ENCODE measurements at regions not wholly inside any gene's neighbourhood (a gene's known extent, or its start where the extent isn't known, plus 50 kb on each side); places are given as distances from the start of the nearest gene placed in this dataset.
"Not testable (repeated sequence)": the region's sequence is repeated elsewhere in the genome, so short reads cannot be mapped to it uniquely, and the experiment has no call there.

DNA sequence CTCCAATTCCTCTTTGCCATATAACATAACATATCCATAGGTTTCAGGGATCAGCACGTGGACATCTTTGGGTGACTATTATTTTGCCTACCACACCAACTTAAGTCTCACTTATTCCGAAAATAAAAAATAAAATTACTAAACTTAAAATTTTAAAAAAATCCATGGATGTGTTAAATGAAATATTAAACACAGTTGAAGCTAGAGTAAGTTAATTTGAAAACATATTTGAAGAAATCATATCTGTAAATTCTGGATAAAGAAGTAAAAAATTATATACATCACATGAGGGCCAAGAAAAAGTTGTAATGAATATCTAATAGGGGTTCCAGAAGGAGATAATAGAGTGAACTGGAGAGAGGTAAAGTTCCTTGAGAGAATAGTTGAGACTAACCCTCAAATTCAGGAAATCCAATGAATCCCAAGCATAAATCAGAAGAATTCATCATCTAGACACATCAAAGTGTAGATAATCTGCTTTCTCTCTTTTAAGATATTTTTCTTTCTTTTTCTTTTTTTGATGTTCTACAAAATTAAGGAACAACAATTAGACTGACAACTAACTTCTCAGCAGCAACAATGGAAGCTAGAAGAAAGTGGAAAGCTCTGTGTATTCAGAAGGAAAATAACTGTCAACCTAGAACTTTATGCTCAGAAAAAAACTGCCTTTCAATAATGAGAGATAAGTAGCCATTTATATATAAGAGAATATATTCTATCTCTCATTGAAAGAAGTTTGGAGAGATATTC is 147.4 kb downstream of the ABHD5 start:
- no peak for DNase-seq (ENCODE audit: low read depth)

DNA sequence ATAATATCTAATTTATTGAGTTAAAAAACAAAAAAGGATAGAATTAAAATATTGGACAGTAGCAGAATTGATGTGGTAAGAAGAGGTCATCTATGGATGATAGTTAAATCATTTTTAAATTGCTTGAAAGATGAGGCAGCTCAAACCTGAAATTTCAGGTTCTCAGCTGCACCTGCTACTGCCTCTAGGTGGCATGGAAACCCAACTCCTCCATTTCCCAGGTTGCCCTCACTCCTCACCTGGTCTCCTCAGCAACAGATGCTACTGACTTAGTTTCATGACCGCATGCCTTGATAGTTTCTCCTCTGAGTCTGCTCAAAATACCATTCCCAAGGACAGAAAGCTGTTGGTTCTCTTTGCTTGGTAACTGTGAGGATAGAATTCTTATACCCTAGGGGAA is 148.1 kb downstream of the ABHD5 start:
- no peak for DNase-seq (ENCODE audit: low read depth)

GRCh38 chr3:43843386-43843785 is 152.6 kb downstream of the ABHD5 start:
- DNase-seq (ENCODE audit: low read depth), result no peak

GRCh38 chr3:43844757-43845156 is 154.0 kb downstream of the ABHD5 start:
- DNase-seq (ENCODE audit: low read depth), result no peak

- DNase-seq (ENCODE audit: low read depth), result not testable (repeated sequence)
Measured at GRCh38 chr3:43845553-43845952, 154.8 kb downstream of the ABHD5 start.

DNA sequence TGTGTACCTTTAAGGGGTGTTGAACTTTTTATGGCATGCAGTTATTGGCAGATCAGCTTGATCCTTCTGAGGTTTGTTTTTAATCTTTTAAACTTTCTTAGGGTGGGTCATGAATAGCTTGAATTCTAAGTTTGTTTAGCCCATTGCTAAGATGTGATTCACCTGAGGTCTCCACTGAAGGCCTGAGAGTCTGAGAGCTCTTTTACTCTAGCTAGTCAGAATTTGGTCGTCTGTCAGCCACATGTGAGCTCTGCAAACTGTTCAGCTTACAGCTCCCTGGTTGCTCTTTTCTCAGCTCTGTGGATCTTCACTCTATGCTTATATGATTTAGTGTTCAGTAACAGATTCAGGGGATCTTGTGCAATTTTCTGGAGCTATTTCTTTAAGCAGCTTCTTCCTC is 161.3 kb downstream of the ABHD5 start:
- no peak for DNase-seq (ENCODE audit: low read depth)

DNA sequence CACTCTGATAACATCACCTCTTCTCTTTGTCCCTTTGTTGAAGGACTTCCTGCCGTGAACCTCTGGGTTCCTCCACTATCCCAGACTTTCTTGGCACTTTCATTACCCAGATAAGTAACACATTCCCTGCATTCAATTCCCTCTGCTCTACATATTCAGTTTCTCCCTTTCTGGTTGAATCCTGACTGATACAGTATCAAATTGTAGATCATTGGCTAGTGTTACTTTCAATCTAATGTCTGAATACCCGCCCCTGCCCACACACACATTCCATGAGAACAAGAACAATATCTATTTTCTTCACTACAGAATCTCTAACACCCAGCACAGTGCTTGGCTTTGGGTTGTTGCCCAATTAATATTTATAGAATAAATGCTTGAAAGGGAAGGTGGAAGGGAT is 163.5 kb downstream of the ABHD5 start:
- DNase-seq (ENCODE audit: low read depth), result no peak

DNA sequence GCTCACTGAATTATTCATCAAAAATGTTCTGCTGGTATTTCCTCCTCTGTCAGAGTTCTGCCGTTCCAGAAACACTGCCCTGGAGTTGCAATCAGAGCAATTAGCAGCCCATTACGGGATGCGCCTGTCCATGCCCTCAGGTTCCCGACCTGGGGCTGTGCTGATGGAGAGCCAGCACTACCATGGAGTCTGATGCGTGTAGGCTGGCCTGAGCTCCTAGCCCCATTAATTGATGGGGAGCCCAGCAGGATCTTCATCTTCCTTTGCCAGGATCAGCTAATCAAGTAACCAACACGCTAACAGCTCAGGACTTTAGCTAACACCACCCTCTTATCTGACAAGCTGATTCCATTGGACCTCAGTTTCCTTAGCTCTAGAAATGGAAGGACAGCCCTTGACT is 164.2 kb downstream of the ABHD5 start:
- no peak for DNase-seq (ENCODE audit: low read depth)

- peak; percentile 32 for DNase-seq (ENCODE audit: low read depth)
Measured at GRCh38 chr3:43855674-43856299, 165.0 kb downstream of the ABHD5 start.

GRCh38 chr3:43856351-43856750 is 165.6 kb downstream of the ABHD5 start:
- no peak for DNase-seq (ENCODE audit: low read depth)

DNA sequence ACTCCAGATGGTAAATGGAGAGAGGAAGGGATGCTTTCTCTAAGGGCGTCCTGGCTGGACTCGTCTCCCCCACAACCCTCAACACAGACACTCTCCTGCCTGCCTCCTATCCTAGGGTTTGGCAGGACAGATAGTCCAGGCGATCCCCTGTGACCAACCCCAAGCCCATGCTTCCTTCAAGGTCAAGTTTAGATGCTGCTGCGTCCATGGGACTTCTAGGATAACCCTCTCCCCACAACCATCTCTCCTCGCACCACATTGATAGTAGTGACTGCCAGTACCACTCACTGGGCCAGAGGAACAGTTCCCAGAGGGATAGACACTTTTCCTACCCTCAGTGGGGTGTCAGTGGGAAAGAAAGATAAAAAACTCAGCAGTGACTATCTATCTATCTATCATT is 166.0 kb downstream of the ABHD5 start:
- no peak for DNase-seq (ENCODE audit: low read depth)

GRCh38 chr3:43857361-43858293 is 166.9 kb downstream of the ABHD5 start:
- DNase-seq (ENCODE audit: low read depth), result no peak

- no peak for DNase-seq (ENCODE audit: low read depth)
Measured at GRCh38 chr3:43858294-43858701, 167.6 kb downstream of the ABHD5 start.

DNA sequence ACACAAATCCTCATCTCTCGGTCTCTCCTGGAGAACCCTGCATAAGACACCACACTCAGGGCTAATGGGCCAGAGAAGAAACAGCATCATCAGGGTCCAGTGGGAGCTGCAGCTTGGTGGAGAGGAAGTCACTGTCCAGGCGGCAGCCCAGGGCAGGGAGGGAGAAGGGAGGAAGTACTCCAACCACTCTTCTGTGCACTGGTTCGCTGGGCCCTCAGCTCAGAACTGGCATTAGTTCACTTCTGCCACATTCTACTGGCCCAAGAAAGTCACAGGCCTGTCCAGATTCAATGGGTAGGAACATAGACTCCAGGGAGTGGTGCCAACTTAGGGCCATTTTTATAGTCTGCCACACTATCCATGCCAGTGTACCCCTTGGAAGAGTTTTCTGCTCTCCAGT is 169.0 kb downstream of the ABHD5 start:
- no peak for DNase-seq (ENCODE audit: low read depth)

DNA sequence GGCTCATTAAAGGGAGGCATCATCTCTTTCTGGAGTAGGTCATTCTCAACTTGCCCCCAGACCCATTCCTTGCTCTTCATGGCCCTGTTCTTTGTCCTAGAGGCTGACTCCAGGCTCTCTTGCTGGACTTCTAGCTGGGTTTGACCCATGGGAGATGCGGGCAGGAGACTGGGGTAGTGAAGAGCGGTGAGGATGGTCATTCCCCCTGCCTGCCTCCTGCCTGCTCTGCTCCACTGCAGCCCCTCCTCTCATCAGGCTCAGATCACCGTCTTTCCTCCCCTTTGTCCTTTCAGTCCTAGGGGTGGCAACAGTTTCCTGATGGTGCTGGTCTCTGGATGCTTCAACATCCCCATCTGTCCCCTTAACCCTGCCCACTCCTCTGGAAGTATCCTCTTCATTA is 170.9 kb downstream of the ABHD5 start:
- DNase-seq (ENCODE audit: low read depth), result no peak

GRCh38 chr3:43862470-43862869 is 171.7 kb downstream of the ABHD5 start:
- DNase-seq (ENCODE audit: low read depth), result no peak

DNA sequence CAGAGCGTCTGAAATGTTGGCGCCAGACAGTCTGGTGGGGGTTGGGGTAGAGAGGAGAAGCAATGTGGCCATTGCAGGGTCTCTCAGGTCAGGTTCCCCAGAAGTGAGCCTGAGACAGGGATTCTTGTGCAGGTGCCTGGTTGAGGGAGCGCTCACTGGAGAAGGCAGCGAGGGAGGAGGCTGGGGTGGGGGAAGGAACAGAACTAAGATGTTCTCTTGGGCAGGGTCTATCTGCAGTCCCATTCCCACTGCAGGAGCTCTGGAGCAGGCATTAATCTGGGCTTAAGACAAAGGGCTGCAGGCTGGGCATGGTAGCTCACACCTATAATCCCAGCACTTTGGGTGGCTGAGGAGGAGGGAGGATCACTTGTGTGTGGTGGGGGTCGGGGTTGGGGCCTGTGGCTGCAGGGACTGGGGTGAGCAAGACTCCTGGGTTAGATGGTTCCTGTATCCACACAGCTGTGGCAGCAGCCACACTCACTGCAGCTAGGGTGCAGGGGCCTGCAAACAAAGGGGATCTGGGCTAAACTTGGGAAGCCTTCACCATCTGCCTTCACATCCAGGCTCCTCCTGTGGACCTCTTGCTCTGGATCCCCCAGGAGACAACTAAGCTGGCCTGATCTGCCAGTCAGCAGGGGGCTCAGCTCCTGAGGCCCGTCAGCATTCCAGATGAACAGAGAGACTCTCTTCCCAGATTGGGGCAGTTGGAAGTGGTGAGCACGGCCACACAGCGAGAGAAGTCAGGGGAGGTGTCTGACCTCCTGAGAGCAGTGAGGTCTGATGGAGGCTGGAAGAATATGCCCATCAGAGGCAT is 172.5 kb downstream of the ABHD5 start:
- no peak for DNase-seq (ENCODE audit: low read depth)

DNA sequence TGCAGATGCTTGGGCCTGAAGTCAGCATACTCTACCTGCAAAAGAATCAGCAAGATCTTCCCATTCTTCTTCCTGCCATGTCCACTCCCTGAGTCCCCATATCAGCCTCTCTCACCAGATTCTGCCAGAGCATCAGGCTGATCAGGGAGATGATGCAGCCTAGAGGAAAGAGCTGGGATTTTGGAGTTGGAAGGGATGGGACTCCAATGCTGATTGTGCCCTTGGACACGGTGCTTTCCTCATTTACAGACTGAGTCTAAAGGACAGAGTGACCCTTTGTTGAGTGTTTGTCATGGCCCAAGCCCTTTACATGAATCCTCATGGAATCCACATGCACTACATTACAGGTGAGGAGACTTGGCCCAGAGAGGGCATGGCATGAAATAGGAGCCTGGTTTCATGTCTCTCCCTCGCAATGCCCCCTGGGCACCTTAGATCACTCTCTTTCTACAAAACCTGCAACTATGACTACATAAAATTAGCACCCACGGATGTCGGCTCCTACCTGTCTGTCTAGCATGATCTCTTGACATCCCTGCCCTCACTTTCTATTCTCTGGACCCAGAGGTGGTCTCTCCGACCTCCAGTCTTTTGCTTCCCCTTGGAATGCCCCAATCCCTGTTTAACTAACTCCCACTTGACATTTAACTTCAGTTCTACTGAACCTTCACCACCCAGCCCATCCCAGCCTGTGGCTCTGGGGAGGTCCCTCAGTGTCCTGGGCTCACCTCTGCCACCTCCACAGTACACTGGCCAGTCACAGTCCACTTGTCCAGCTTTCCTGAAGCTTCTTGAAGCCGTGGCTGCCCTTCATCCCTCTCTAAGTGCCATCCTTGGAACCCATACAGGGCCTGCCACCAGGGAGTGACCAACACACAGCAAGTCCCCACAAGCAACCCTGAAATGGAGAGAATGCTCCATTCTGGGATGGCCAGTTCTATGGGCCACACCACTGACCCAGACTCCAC is 173.5 kb downstream of the ABHD5 start:
- DNase-seq (ENCODE audit: low read depth), result no peak

DNA sequence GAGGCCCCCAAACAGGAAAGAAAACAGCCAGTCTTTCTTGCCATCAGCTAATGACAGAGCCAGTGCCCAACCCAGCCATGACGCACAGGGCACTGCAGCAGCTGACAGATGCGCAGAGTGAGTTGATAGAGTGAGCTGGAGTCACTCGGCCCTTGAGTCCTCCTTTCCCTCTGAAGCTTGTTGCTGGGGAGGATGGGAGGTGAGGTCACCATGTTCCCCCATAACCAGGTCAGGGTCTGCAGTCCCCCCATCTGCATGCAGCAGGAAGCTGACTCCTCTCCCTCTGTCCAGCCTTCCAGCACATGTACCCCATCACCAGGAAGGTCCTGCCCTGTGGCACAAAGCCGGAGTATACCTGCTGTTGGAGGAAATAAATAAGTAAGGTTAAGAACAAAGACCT is 174.6 kb downstream of the ABHD5 start:
- DNase-seq (ENCODE audit: low read depth), result no peak

GRCh38 chr3:43865887-43866528 is 175.3 kb downstream of the ABHD5 start:
- DNase-seq (ENCODE audit: low read depth), result no peak

Measured in fibroblast of the conjunctiva (primary cell).